ENCODE measurements at regions not wholly inside any gene's neighbourhood (a gene's known extent, or its start where the extent isn't known, plus 50 kb on each side); places are given as distances from the start of the nearest gene placed in this dataset.

DNA sequence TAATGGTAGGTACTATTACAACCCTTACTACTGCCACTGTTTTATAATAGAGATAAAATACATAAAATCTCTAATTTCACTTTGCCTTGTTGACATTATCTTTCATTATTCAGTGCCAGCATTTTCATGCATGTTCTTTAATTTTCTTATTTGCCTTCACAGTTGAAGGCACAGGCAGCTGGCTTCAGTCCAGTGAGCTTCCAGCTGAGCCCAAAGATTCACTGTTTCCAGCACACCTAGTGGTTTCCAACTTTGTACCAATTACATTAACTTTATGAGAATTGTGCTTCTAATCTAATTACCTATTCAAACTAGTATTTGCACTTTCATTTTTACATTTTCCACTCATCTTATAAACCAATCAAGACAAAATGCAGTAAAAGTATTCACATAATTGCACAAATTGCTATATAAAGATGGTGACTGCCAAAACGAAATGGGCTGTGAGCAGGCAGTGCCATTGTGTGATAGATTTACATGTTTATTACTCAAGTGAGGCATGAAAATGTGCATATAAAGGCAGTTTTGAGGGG lies 228.3 kb downstream of the MFSD1 start (continued):
- TF ChIP-seq ZNF331 (CRISPR knock-in tag; IDR thresholded peaks at IDR 0.05; ENCODE audit: low read depth) (no peak), NANOG (IDR thresholded peaks at IDR 0.05; ENCODE audit: borderline replicate concordance) (no peak), EZH2 (IDR thresholded peaks at IDR 0.05; ENCODE audit: low read depth, unreplicated experiment) (no peak), CREB1 (CRISPR knock-in tag; IDR thresholded peaks at IDR 0.05; ENCODE audit: low read depth) (no peak)
- TF ChIP-seq, protein P1, sequence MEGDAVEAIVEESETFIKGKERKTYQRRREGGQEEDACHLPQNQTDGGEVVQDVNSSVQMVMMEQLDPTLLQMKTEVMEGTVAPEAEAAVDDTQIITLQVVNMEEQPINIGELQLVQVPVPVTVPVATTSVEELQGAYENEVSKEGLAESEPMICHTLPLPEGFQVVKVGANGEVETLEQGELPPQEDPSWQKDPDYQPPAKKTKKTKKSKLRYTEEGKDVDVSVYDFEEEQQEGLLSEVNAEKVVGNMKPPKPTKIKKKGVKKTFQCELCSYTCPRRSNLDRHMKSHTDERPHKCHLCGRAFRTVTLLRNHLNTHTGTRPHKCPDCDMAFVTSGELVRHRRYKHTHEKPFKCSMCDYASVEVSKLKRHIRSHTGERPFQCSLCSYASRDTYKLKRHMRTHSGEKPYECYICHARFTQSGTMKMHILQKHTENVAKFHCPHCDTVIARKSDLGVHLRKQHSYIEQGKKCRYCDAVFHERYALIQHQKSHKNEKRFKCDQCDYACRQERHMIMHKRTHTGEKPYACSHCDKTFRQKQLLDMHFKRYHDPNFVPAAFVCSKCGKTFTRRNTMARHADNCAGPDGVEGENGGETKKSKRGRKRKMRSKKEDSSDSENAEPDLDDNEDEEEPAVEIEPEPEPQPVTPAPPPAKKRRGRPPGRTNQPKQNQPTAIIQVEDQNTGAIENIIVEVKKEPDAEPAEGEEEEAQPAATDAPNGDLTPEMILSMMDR (conservative IDR thresholded peaks at IDR 0.05; ENCODE audit: low read depth in 2 of 2) = no peak

DNA sequence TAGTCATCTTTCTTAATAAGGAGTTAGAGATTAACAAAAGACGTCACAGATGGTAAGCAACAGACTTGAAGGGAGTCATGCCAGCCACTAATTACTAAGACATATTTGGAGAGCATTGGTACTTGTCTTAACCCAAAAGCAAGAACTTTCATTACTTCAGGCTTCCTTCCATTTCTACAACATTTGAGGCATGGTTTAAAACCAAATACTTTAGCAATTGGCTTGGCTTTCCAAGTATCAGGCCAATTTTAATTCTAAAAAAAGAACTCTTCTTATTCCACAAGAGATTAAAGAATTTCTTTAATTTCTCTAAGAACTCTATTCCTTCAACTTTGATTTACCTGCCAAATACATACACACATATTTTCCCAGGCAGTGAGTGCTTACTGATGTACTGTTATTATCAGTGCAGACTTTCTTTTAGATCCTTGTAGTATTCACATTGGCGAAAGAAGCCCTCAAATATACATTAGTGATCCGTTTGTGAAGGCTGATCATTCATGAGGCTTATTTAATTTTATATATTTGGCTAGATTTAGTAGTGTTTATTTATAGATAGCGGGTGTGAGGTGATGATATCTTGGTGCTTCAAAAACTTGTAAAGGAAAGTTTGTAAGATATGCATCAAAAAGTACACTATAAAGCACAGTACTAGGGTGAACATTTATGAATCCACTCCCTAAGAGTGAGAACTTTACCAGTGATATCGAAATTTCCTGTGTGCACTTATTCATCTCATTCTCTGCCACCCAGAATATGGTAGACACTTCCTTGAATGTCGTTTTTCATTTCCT lies 229.2 kb downstream of the MFSD1 start:
- ATAC-seq (no peak), DNase-seq (ENCODE audit: low spot score) (no peak)
- Mint-ChIP-seq H3K27ac (no peak overlapping the region), H3K4me3 (no peak overlapping the region), H3K27me3 (ENCODE audit: insufficient read depth, low read depth, poor library complexity) (no peaks in the 10 kb centered on the region), H3K4me1 (no peaks in the 10 kb centered on the region), H3K9me3 (no peaks in the 10 kb centered on the region), H3K36me3 (ENCODE audit: low read depth) (no peaks in the 10 kb centered on the region)
- H4K20me1 ChIP-seq (replicated peaks; ENCODE audit: insufficient read depth) = no peaks in the 10 kb centered on the region
- H3K27ac ChIP-seq (ENCODE audit: low read depth) = no peak overlapping the region
- H3F3A ChIP-seq (replicated peaks; ENCODE audit: low read depth) = no peaks in the 10 kb centered on the region
- TF ChIP-seq, protein P2, sequence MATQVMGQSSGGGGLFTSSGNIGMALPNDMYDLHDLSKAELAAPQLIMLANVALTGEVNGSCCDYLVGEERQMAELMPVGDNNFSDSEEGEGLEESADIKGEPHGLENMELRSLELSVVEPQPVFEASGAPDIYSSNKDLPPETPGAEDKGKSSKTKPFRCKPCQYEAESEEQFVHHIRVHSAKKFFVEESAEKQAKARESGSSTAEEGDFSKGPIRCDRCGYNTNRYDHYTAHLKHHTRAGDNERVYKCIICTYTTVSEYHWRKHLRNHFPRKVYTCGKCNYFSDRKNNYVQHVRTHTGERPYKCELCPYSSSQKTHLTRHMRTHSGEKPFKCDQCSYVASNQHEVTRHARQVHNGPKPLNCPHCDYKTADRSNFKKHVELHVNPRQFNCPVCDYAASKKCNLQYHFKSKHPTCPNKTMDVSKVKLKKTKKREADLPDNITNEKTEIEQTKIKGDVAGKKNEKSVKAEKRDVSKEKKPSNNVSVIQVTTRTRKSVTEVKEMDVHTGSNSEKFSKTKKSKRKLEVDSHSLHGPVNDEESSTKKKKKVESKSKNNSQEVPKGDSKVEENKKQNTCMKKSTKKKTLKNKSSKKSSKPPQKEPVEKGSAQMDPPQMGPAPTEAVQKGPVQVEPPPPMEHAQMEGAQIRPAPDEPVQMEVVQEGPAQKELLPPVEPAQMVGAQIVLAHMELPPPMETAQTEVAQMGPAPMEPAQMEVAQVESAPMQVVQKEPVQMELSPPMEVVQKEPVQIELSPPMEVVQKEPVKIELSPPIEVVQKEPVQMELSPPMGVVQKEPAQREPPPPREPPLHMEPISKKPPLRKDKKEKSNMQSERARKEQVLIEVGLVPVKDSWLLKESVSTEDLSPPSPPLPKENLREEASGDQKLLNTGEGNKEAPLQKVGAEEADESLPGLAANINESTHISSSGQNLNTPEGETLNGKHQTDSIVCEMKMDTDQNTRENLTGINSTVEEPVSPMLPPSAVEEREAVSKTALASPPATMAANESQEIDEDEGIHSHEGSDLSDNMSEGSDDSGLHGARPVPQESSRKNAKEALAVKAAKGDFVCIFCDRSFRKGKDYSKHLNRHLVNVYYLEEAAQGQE (IDR thresholded peaks at IDR 0.05; ENCODE audit: unreplicated experiment) = no peak
- TF ChIP-seq ZNF114 (CRISPR knock-in tag; IDR thresholded peaks at IDR 0.05) (no peak), POLR2AphosphoS5 (IDR thresholded peaks at IDR 0.05; ENCODE audit: low read depth) (no peak), EZH2 (IDR thresholded peaks at IDR 0.05; ENCODE audit: low read depth, unreplicated experiment) (no peak), ZNF331 (CRISPR knock-in tag; IDR thresholded peaks at IDR 0.05; ENCODE audit: low read depth) (no peak), STAT1 (IDR thresholded peaks at IDR 0.05; ENCODE audit: unreplicated experiment) (no peak), EZH2phosphoT487 (IDR thresholded peaks at IDR 0.05; ENCODE audit: unreplicated experiment) (no peak), JUNB (IDR thresholded peaks at IDR 0.05; ENCODE audit: unreplicated experiment) (no peak), NANOG (IDR thresholded peaks at IDR 0.05; ENCODE audit: borderline replicate concordance) (no peak)
- TF ChIP-seq, protein P3, sequence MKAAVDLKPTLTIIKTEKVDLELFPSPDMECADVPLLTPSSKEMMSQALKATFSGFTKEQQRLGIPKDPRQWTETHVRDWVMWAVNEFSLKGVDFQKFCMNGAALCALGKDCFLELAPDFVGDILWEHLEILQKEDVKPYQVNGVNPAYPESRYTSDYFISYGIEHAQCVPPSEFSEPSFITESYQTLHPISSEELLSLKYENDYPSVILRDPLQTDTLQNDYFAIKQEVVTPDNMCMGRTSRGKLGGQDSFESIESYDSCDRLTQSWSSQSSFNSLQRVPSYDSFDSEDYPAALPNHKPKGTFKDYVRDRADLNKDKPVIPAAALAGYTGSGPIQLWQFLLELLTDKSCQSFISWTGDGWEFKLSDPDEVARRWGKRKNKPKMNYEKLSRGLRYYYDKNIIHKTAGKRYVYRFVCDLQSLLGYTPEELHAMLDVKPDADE (IDR thresholded peaks at IDR 0.05) = no peak
- TF ChIP-seq, protein P1 (conservative IDR thresholded peaks at IDR 0.05; ENCODE audit: low read depth in 2 of 2) = no peak
- H2AFZ ChIP-seq = no peak overlapping the region
- H3K4me1 ChIP-seq (ENCODE audit: insufficient read depth) = no peaks in the 10 kb centered on the region
- H3K79me2 ChIP-seq (replicated peaks; ENCODE audit: insufficient read depth) = no peaks in the 10 kb centered on the region
- peaks cover 7% of the 10 kb centered on the region; the same call in 1 of the 2 replicates for H3K9me2 ChIP-seq (ENCODE audit: insufficient read depth)
- no peak overlapping the region for H3K4me3 ChIP-seq
- H3K36me3 ChIP-seq (ENCODE audit: insufficient read depth) = no peaks in the 10 kb centered on the region
- H3K27me3 ChIP-seq (ENCODE audit: insufficient read depth) = no peaks in the 10 kb centered on the region
- no peak overlapping the region for H3K4me2 ChIP-seq
